ENCODE measurements at regions not wholly inside any gene's neighbourhood (a gene's known extent, or its start where the extent isn't known, plus 50 kb on each side); places are given as distances from the start of the nearest gene placed in this dataset.

GRCh38 chr3:117161816-117162215 is 452.2 kb downstream of the TUSC7 start:
- TF ChIP-seq REST (IDR thresholded peaks at IDR 0.05; ENCODE audit: unreplicated experiment) = no peak
- no peak for TF ChIP-seq POLR2AphosphoS5 (IDR thresholded peaks at IDR 0.05; ENCODE audit: low read depth)
- no peak for TF ChIP-seq CREB1 (CRISPR knock-in tag; IDR thresholded peaks at IDR 0.05; ENCODE audit: low read depth)
- TF ChIP-seq ZNF462 (CRISPR knock-in tag; IDR thresholded peaks at IDR 0.05) = no peak
- TF ChIP-seq STAT1 (IDR thresholded peaks at IDR 0.05; ENCODE audit: unreplicated experiment) = no peak
- TF ChIP-seq ETS1 (IDR thresholded peaks at IDR 0.05) = no peak
- TF ChIP-seq EZH2phosphoT487 (IDR thresholded peaks at IDR 0.05; ENCODE audit: unreplicated experiment) = no peak
- TF ChIP-seq JUNB (IDR thresholded peaks at IDR 0.05; ENCODE audit: unreplicated experiment) = no peak
- no peak for TF ChIP-seq NANOG (IDR thresholded peaks at IDR 0.05; ENCODE audit: borderline replicate concordance)
- TF ChIP-seq EZH2 (IDR thresholded peaks at IDR 0.05; ENCODE audit: low read depth, unreplicated experiment) = no peak
- TF ChIP-seq ZNF114 (CRISPR knock-in tag; IDR thresholded peaks at IDR 0.05) = no peak
- TF ChIP-seq ZNF331 (CRISPR knock-in tag; IDR thresholded peaks at IDR 0.05; ENCODE audit: low read depth) = no peak
- TF ChIP-seq CTCF (conservative IDR thresholded peaks at IDR 0.05; ENCODE audit: low read depth in 2 of 2) = no peak
- no peak overlapping the region for H3K27ac ChIP-seq (ENCODE audit: low read depth)
- H2AFZ ChIP-seq = no peak overlapping the region
- no peaks in the 10 kb centered on the region for H4K20me1 ChIP-seq (replicated peaks; ENCODE audit: insufficient read depth)
- no peaks in the 10 kb centered on the region; the same call in 2 of the 3 replicates for H3K9me3 Mint-ChIP-seq
- no peaks in the 10 kb centered on the region for H3K27me3 ChIP-seq (ENCODE audit: insufficient read depth)
- H3K9me2 ChIP-seq (ENCODE audit: insufficient read depth) = no peaks in the 10 kb centered on the region
- no peaks in the 10 kb centered on the region for H3K36me3 Mint-ChIP-seq (ENCODE audit: low read depth)
- H3K4me2 ChIP-seq = no peak overlapping the region
- no peaks in the 10 kb centered on the region for H3K27me3 Mint-ChIP-seq (ENCODE audit: insufficient read depth, low read depth, poor library complexity)
- no peaks in the 10 kb centered on the region for H3K36me3 ChIP-seq (ENCODE audit: insufficient read depth)
- ATAC-seq = no peak
- no peak overlapping the region for H3K4me3 ChIP-seq
- H3F3A ChIP-seq (replicated peaks; ENCODE audit: low read depth) = no peaks in the 10 kb centered on the region
- H3K4me1 ChIP-seq (ENCODE audit: insufficient read depth) = no peaks in the 10 kb centered on the region; the same call in 1 of the 2 replicates
- H3K27ac Mint-ChIP-seq = no peak overlapping the region
- H3K4me1 Mint-ChIP-seq = peaks cover 16% of the 10 kb centered on the region
- H3K79me2 ChIP-seq (replicated peaks; ENCODE audit: insufficient read depth) = no peaks in the 10 kb centered on the region
- DNase-seq (ENCODE audit: low spot score) = no peak
- H3K4me3 Mint-ChIP-seq = no peak overlapping the region

All from GM23338 (cell line).